Thyroid gland (tissue), 4 donors: ENCODE measurements at regions not wholly inside any gene's neighbourhood (a gene's known extent, or its start where the extent isn't known, plus 50 kb on each side); places are given as distances from the start of the nearest gene placed in this dataset.

Experiments
- CTCF ChIP-seq, 6 experiments: fragments of 200-600 bp in 3 of 6; fragments of 450-650 bp in 3 of 6; sonication (generic) in 3 of 6; IDR thresholded peaks; one replicate each; pipeline ENCODE4 v1.5.1; 2016 to 2019; ENCODE audit warnings: antibody characterized with exemption in 6 of 6, mild to moderate bottlenecking in 2 of 6, inconsistent platforms in 1 of 6, moderate library complexity in 1 of 6
- POLR2A ChIP-seq, 2 donors: fragments of 450-650 bp; IDR thresholded peaks; one replicate each; pipeline ENCODE4 v1.6.1; 2017; ENCODE audit warnings: antibody characterized with exemption in 2 of 2, mild to moderate bottlenecking in 2 of 2, moderate library complexity in 1 of 2

- TF ChIP-seq CTCF (IDR thresholded peaks at IDR 0.05) = no peak
- no peak for TF ChIP-seq POLR2A (IDR thresholded peaks at IDR 0.05)
Measured at GRCh38 chr12:66028390-66028789, 102.2 kb downstream of the LLPH start.
